GM18511 (cell line): ENCODE measurements at regions not wholly inside any gene's neighbourhood (a gene's known extent, or its start where the extent isn't known, plus 50 kb on each side); places are given as distances from the start of the nearest gene placed in this dataset.
"Not testable (repeated sequence)": the region's sequence is repeated elsewhere in the genome, so short reads cannot be mapped to it uniquely, and the experiment has no call there.

Source experiments
- ATAC-seq: cut with Tn5 transposase; IDR thresholded peaks from one replicate; pipeline ENCODE4 v1.9.1; 2021; ENCODE audit warnings: mild to moderate bottlenecking, moderate library complexity; ENCODE audit not compliant: unreplicated experiment

- no peak for ATAC-seq
These were observed 177.6 kb downstream of the STK31 start for GRCh38 chr7:23887660-23888059.

GRCh38 chr7:23888958-23889357, 178.9 kb downstream of the STK31 start:
- no peak for ATAC-seq

GRCh38 chr7:23889566-23889965, 179.5 kb downstream of the STK31 start:
- ATAC-seq, result no peak

GRCh38 chr7:23892019-23892418, 182.0 kb downstream of the STK31 start:
- ATAC-seq, result no peak

- no peak for ATAC-seq
These were observed 183.3 kb downstream of the STK31 start for GRCh38 chr7:23893176-23893941.

GRCh38 chr7:23893942-23894891, 184.2 kb downstream of the STK31 start:
- ATAC-seq, result peak; percentile 70

GRCh38 chr7:23894892-23895569, 185.0 kb downstream of the STK31 start:
- ATAC-seq, result peak; percentile 13

- no peak for ATAC-seq
These were observed 185.7 kb downstream of the STK31 start for GRCh38 chr7:23895666-23896096.

- ATAC-seq, result no peak
These were observed 188.6 kb downstream of the STK31 start for GRCh38 chr7:23898619-23899018.

- ATAC-seq, result not testable (repeated sequence)
These were observed 194.9 kb downstream of the STK31 start for GRCh38 chr7:23904901-23905300.

GRCh38 chr7:23907012-23907411, 197.0 kb downstream of the STK31 start:
- ATAC-seq, result no peak

GRCh38 chr7:23909426-23909825, 199.4 kb downstream of the STK31 start:
- ATAC-seq, result no peak

- no peak for ATAC-seq
These were observed 202.0 kb downstream of the STK31 start for GRCh38 chr7:23912065-23912464.

GRCh38 chr7:23913016-23913415, 203.0 kb downstream of the STK31 start:
- ATAC-seq, result no peak

GRCh38 chr7:23915236-23915635, 205.2 kb downstream of the STK31 start:
- no peak for ATAC-seq

GRCh38 chr7:23918286-23918685, 208.3 kb downstream of the STK31 start:
- no peak for ATAC-seq

- no peak for ATAC-seq
These were observed 208.8 kb downstream of the STK31 start for GRCh38 chr7:23918856-23919255.

- no peak for ATAC-seq
These were observed 215.1 kb downstream of the STK31 start for GRCh38 chr7:23925088-23925487.

- no peak for ATAC-seq
These were observed 217.8 kb downstream of the STK31 start for GRCh38 chr7:23927709-23928417.

GRCh38 chr7:23928418-23928775, 218.4 kb downstream of the STK31 start:
- no peak for ATAC-seq

- ATAC-seq, result no peak
These were observed 220.3 kb downstream of the STK31 start for GRCh38 chr7:23930312-23930711.
